ENCODE measurements at regions not wholly inside any gene's neighbourhood (a gene's known extent, or its start where the extent isn't known, plus 50 kb on each side); places are given as distances from the start of the nearest gene placed in this dataset.
"Not testable (repeated sequence)": the region's sequence is repeated elsewhere in the genome, so short reads cannot be mapped to it uniquely, and the experiment has no call there.

DNA sequence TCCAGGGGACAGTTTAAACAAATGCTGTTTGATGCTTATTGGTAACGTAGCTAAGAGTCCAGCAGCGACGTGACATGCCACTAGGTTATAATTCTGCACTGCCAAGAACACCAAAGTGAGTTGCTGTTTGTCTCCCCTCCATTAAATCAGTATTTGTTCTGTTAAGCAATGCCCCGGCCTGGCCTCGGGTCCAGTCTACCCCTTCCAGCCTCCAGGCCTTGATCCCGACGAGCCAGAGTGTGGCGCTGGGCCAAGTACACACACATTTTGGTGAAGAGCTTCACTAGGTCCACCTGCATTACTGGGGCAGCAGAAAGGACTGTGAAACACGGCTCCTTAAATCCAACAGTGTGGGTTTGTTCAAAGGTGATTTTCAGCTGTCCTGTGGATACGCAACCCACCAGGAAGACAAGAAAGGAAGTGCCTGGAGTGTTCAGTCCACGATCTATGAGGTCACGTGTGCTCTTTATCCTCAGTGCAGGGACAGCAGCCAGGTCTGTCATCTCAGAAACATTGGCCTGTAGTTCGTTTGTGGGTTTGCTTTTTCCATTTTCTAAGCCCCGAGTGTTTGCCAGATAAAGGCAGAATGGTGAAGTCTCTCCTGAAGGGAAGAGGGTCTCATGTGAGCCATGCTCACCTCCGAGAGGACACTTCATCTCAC, 58.7 kb upstream of the GPR31 start:
- TF ChIP-seq, protein P1, sequence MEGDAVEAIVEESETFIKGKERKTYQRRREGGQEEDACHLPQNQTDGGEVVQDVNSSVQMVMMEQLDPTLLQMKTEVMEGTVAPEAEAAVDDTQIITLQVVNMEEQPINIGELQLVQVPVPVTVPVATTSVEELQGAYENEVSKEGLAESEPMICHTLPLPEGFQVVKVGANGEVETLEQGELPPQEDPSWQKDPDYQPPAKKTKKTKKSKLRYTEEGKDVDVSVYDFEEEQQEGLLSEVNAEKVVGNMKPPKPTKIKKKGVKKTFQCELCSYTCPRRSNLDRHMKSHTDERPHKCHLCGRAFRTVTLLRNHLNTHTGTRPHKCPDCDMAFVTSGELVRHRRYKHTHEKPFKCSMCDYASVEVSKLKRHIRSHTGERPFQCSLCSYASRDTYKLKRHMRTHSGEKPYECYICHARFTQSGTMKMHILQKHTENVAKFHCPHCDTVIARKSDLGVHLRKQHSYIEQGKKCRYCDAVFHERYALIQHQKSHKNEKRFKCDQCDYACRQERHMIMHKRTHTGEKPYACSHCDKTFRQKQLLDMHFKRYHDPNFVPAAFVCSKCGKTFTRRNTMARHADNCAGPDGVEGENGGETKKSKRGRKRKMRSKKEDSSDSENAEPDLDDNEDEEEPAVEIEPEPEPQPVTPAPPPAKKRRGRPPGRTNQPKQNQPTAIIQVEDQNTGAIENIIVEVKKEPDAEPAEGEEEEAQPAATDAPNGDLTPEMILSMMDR (tag by site-specific recombination; IDR thresholded peaks at IDR 0.05): not testable (repeated sequence)
- TF ChIP-seq YY1 (tag by site-specific recombination; IDR thresholded peaks at IDR 0.05); ZNF843 (tag by site-specific recombination; IDR thresholded peaks at IDR 0.05); ZNF792 (tag by site-specific recombination; IDR thresholded peaks at IDR 0.05); ZNF658 (tag by site-specific recombination; IDR thresholded peaks at IDR 0.05); TCF7L2 (IDR thresholded peaks at IDR 0.05; ENCODE audit: borderline replicate concordance, low read depth, low read length); ZNF112 (tag by site-specific recombination; IDR thresholded peaks at IDR 0.05); ZBTB7A (tag by site-specific recombination; IDR thresholded peaks at IDR 0.05; ENCODE audit: low read depth): not testable (repeated sequence)
- TF ChIP-seq, protein P2, sequence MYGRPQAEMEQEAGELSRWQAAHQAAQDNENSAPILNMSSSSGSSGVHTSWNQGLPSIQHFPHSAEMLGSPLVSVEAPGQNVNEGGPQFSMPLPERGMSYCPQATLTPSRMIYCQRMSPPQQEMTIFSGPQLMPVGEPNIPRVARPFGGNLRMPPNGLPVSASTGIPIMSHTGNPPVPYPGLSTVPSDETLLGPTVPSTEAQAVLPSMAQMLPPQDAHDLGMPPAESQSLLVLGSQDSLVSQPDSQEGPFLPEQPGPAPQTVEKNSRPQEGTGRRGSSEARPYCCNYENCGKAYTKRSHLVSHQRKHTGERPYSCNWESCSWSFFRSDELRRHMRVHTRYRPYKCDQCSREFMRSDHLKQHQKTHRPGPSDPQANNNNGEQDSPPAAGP (tag by site-specific recombination; IDR thresholded peaks at IDR 0.05): not testable (repeated sequence)
- TF ChIP-seq, protein P3, sequence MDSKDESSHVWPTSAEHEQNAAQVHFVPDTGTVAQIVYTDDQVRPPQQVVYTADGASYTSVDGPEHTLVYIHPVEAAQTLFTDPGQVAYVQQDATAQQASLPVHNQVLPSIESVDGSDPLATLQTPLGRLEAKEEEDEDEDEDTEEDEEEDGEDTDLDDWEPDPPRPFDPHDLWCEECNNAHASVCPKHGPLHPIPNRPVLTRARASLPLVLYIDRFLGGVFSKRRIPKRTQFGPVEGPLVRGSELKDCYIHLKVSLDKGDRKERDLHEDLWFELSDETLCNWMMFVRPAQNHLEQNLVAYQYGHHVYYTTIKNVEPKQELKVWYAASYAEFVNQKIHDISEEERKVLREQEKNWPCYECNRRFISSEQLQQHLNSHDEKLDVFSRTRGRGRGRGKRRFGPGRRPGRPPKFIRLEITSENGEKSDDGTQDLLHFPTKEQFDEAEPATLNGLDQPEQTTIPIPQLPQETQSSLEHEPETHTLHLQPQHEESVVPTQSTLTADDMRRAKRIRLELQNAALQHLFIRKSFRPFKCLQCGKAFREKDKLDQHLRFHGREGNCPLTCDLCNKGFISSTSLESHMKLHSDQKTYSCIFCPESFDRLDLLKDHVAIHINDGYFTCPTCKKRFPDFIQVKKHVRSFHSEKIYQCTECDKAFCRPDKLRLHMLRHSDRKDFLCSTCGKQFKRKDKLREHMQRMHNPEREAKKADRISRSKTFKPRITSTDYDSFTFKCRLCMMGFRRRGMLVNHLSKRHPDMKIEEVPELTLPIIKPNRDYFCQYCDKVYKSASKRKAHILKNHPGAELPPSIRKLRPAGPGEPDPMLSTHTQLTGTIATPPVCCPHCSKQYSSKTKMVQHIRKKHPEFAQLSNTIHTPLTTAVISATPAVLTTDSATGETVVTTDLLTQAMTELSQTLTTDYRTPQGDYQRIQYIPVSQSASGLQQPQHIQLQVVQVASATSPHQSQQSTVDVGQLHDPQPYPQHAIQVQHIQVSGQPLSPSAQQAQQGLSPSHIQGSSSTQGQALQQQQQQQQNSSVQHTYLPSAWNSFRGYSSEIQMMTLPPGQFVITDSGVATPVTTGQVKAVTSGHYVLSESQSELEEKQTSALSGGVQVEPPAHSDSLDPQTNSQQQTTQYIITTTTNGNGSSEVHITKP (tag by site-specific recombination; IDR thresholded peaks at IDR 0.05): not testable (repeated sequence)
